Ascending aorta (tissue), 2 donors: ENCODE measurements at regions not wholly inside any gene's neighbourhood (a gene's known extent, or its start where the extent isn't known, plus 50 kb on each side); places are given as distances from the start of the nearest gene placed in this dataset.

Experiments used
- DNase-seq, 2 donors: peaks; one replicate each; pipeline ENCODE4 v3.0.0-alpha.2; 2019; ENCODE audit warnings: low spot score in 2 of 2
- H3K27ac ChIP-seq, 2 donors: fragments of 200-600 bp; sonication (generic); one replicate each; pipeline ENCODE4 v1.5.1; 2016 to 2017; ENCODE audit warnings: mild to moderate bottlenecking in 1 of 2
- H3K27me3 ChIP-seq: fragments of 200-600 bp; sonication (generic); one replicate; pipeline ENCODE4 v1.5.1; 2017
- H3K36me3 ChIP-seq, 2 donors: fragments of 200-600 bp; sonication (generic); one replicate each; pipeline ENCODE4 v1.5.1; 2016
- H3K4me1 ChIP-seq, 2 donors: fragments of 200-600 bp; sonication (generic); one replicate each; pipeline ENCODE4 v1.5.1; 2016 to 2017; ENCODE audit warnings: mild to moderate bottlenecking in 1 of 2
- H3K4me3 ChIP-seq, 2 donors: fragments of 200-600 bp; sonication (generic); one replicate each; pipeline ENCODE4 v1.5.1; 2016 to 2017; ENCODE audit warnings: mild to moderate bottlenecking in 1 of 2
- H3K9me3 ChIP-seq, 2 donors: fragments of 200-600 bp; sonication (generic); one replicate each; pipeline ENCODE4 v1.5.1; 2016
- intact Hi-C: fragments of 100-400 bp; cut with DNase I; formaldehyde crosslinking; loops from one replicate; pipeline ENCODE4 v1.15.1; 2023
- TF ChIP-seq, protein P1 (sequence below), 3 experiments: fragments of 200-600 bp in 2 of 3; fragments of 450-650 bp in 1 of 3; sonication (generic) in 2 of 3; IDR thresholded peaks; one replicate each; pipeline ENCODE4 v1.5.1; 2016 to 2019; ENCODE audit warnings: antibody characterized with exemption in 3 of 3, mild to moderate bottlenecking in 1 of 3, moderate library complexity in 1 of 3

DNA sequence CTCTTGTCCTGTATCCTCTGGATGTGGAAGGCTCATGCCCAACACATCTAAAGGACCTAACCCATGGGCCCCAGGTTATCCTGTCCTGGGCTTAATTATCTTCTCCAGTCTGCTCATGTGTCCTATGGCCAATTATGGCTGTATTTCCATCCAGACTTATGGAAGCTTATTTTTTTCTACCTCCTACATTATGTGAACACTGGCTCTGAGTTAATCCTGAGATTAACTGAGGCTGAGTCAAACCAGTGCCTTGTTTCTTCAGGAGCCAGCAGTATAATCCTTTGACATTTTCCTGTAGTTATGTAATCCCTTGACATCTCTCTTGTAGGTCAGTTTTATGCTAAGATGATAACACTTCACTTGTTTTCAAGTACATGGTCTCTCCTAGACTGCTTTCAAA lies 213.6 kb downstream of the PMAIP1 start:
- H3K4me1 ChIP-seq: no peaks in the 10 kb centered on the region
- no peaks in the 10 kb centered on the region for H3K27me3 ChIP-seq
- H3K4me3 ChIP-seq: no peak overlapping the region
- no peak for DNase-seq
- H3K9me3 ChIP-seq: no peaks in the 10 kb centered on the region
- TF ChIP-seq, protein P1, sequence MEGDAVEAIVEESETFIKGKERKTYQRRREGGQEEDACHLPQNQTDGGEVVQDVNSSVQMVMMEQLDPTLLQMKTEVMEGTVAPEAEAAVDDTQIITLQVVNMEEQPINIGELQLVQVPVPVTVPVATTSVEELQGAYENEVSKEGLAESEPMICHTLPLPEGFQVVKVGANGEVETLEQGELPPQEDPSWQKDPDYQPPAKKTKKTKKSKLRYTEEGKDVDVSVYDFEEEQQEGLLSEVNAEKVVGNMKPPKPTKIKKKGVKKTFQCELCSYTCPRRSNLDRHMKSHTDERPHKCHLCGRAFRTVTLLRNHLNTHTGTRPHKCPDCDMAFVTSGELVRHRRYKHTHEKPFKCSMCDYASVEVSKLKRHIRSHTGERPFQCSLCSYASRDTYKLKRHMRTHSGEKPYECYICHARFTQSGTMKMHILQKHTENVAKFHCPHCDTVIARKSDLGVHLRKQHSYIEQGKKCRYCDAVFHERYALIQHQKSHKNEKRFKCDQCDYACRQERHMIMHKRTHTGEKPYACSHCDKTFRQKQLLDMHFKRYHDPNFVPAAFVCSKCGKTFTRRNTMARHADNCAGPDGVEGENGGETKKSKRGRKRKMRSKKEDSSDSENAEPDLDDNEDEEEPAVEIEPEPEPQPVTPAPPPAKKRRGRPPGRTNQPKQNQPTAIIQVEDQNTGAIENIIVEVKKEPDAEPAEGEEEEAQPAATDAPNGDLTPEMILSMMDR (IDR thresholded peaks at IDR 0.05): no peak
- H3K36me3 ChIP-seq: no peaks in the 10 kb centered on the region
- intact Hi-C loops: no loop called here
- H3K27ac ChIP-seq: no peak overlapping the region

DNA sequence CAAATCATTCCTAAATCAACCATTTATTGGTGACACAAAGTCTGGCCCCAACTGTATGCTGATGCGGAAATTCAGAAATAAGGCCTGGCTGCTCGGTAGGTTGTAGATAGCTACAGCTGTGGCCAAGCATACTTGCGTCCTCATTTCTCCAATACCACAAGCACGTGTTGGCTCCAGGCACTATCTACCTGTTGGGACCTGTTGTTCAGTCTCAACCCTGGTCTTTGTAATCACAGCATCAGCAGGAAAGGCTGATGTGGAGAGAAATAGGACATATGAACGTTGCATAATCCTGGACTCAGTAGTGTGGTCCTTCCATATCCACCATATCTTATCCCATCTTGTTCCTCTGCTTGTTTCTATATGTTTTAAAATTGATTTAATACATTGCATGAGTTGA lies 212.6 kb downstream of the PMAIP1 start:
- no peak overlapping the region for H3K4me3 ChIP-seq
- H3K4me1 ChIP-seq: no peaks in the 10 kb centered on the region
- H3K27ac ChIP-seq: no peak overlapping the region
- intact Hi-C loops: no loop called here
- H3K36me3 ChIP-seq: no peaks in the 10 kb centered on the region
- H3K27me3 ChIP-seq: no peaks in the 10 kb centered on the region
- DNase-seq: no peak
- TF ChIP-seq, protein P1 (IDR thresholded peaks at IDR 0.05): no peak
- no peaks in the 10 kb centered on the region for H3K9me3 ChIP-seq

DNA sequence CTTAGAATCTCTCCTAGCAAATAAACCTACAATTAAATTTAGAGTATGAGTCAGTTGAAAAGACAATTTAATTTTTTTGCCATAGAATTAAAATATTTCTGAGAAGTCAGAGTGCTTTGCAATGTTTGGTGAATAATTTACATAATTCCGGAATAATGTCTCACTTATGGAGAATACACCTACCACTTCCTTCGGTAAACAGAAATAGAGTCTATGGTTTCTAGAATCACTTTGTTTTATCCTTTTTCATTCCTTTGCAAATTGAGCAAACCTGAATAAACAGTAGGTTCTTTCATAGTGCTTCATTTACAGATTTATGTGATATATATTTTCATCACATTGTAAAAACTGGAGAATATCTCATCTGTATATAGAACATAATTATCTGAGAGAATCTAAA lies 211.7 kb downstream of the PMAIP1 start:
- no peak overlapping the region for H3K4me3 ChIP-seq
- TF ChIP-seq, protein P1 (IDR thresholded peaks at IDR 0.05): no peak
- H3K4me1 ChIP-seq: no peaks in the 10 kb centered on the region
- H3K27ac ChIP-seq: no peak overlapping the region
- H3K27me3 ChIP-seq: no peaks in the 10 kb centered on the region
- H3K9me3 ChIP-seq: no peaks in the 10 kb centered on the region
- no peak for DNase-seq
- H3K36me3 ChIP-seq: no peaks in the 10 kb centered on the region
- intact Hi-C loops: no loop called here

DNA sequence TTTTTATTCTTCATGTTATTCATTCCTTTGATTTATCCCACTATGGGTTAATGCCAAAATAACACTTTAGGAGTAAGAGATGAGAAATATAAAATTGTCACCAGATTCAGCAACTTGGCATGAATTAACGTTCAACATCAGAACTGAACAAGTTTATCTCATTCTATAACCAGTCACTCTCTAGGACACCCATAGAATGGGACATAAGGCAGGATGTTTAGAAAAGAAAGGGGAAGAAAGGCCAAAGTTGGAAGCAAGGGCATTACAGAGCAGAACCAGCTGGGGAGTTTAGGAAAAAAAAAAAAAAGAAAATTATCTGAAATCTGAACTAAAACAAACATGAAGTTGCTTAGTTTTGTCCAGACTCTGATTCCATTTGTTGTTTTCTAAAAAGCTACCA lies 211.0 kb downstream of the PMAIP1 start:
- H3K27ac ChIP-seq: no peak overlapping the region
- no peaks in the 10 kb centered on the region for H3K9me3 ChIP-seq
- no peaks in the 10 kb centered on the region for H3K27me3 ChIP-seq
- intact Hi-C loops: no loop called here
- no peaks in the 10 kb centered on the region for H3K36me3 ChIP-seq
- no peak overlapping the region for H3K4me3 ChIP-seq
- H3K4me1 ChIP-seq: no peaks in the 10 kb centered on the region
- TF ChIP-seq, protein P1 (IDR thresholded peaks at IDR 0.05): no peak
- DNase-seq: no peak

DNA sequence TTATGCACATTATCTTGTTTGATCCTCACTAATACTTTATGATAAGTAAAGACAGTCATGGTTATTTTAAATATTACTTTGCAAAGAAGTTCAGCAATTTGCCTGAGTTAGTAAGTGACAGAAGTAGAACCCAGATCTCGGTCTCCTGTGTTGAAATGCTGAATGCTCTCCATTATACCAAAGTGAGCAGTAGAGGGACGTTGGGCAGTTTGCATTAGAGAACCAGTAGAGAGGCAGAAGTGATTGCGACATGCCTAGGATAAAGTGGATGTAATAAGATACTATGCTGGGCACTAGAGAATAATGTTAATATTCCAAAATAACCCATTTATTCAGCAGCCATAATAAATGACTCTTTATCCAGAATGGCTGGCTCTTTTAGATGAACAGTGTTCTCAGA lies 201.0 kb downstream of the PMAIP1 start:
- no peak overlapping the region for H3K4me3 ChIP-seq

DNA sequence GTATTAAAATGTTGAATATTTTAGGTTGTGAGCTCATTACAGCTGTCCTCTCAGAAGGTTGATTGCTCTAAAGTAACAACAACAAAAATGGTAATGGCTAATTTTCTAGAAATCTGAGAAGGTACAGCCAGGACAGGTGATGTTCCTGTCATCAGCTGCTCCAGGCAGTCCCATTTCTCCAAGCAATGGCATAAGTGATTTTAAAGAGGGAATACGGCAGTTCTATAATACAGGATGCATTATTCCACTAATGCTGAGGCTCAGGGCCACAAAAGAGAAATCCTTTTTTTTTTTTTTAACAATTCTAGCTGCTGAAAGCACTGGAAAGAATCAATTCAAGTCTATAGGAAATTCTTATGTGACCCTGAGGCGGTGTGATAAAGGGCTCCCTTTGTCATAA lies 199.9 kb downstream of the PMAIP1 start:
- no peak for DNase-seq
- H3K4me3 ChIP-seq: no peak overlapping the region

More for the DNA sequence above, 201.0 kb downstream of the PMAIP1 start:
- no peaks in the 10 kb centered on the region for H3K27me3 ChIP-seq
- DNase-seq: no peak
- no peaks in the 10 kb centered on the region for H3K9me3 ChIP-seq
- no peak overlapping the region for H3K27ac ChIP-seq
- intact Hi-C loops: no loop called here
- TF ChIP-seq, protein P1 (IDR thresholded peaks at IDR 0.05): no peak
- H3K36me3 ChIP-seq: no peaks in the 10 kb centered on the region
- H3K4me1 ChIP-seq: no peaks in the 10 kb centered on the region

More for the DNA sequence above, 199.9 kb downstream of the PMAIP1 start:
- no peak overlapping the region for H3K27ac ChIP-seq
- TF ChIP-seq, protein P1 (IDR thresholded peaks at IDR 0.05): no peak
- intact Hi-C loops: no loop called here
- H3K36me3 ChIP-seq: no peaks in the 10 kb centered on the region
- no peaks in the 10 kb centered on the region for H3K4me1 ChIP-seq
- H3K27me3 ChIP-seq: no peaks in the 10 kb centered on the region
- no peaks in the 10 kb centered on the region for H3K9me3 ChIP-seq
